ENCODE measurements at regions not wholly inside any gene's neighbourhood (a gene's known extent, or its start where the extent isn't known, plus 50 kb on each side); places are given as distances from the start of the nearest gene placed in this dataset.

GRCh38 chr5:173743641-173744343 lies 127.3 kb upstream of the BOD1 start (continued):
- TF ChIP-seq USF1 (CRISPR knock-in tag; IDR thresholded peaks at IDR 0.05) = no peak
- no peak for TF ChIP-seq OVOL2 (CRISPR knock-in tag; IDR thresholded peaks at IDR 0.05; ENCODE audit: borderline replicate concordance)
- TF ChIP-seq MAX (CRISPR knock-in tag; IDR thresholded peaks at IDR 0.05) = no peak
- TF ChIP-seq, protein P1, sequence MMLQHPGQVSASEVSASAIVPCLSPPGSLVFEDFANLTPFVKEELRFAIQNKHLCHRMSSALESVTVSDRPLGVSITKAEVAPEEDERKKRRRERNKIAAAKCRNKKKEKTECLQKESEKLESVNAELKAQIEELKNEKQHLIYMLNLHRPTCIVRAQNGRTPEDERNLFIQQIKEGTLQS (CRISPR knock-in tag; conservative IDR thresholded peaks at IDR 0.05) = no peak
- no peak for TF ChIP-seq CBFB (CRISPR knock-in tag; IDR thresholded peaks at IDR 0.05; ENCODE audit: low read depth)
- TF ChIP-seq ZNF416 (CRISPR knock-in tag; IDR thresholded peaks at IDR 0.05) = no peak
- no peak for TF ChIP-seq E2F4 (CRISPR knock-in tag; IDR thresholded peaks at IDR 0.05; ENCODE audit: borderline replicate concordance, low read depth)
- no peak for TF ChIP-seq GRHL2 (CRISPR knock-in tag; IDR thresholded peaks at IDR 0.05; ENCODE audit: insufficient replicate concordance, severe bottlenecking)
- TF ChIP-seq NFYB (CRISPR knock-in tag; conservative IDR thresholded peaks at IDR 0.05; ENCODE audit: low read depth) = no peak

- H3K36me3 Mint-ChIP-seq = 0 out of 2 replicates have a peak, but pooled peaks cover 5% of the 10 kb centered on the region
- peaks cover 47% of the 10 kb centered on the region for H3K4me1 Mint-ChIP-seq
- H3K27me3 Mint-ChIP-seq (ENCODE audit: low read depth) = no peaks in the 10 kb centered on the region; the same call in 1 of the 2 replicates
- CTCF ChIA-PET = interaction anchor here (0.6 to 1.7 kb wide), 3 partner anchors 98 to 168 kb away, joined by 3 to 8 read pairs (median 5); no protein-coding TSS in a partner anchor
- POLR2A ChIA-PET = interaction anchor here (0.8 kb wide), 1 partner anchor 9 kb away, joined by 4 read pairs; no protein-coding TSS in a partner anchor
- peak overlapping the region; percentile 81 for H3K27ac Mint-ChIP-seq
- H3K4me3 Mint-ChIP-seq = peak overlapping the region; percentile 28
- peaks cover 5% of the 10 kb centered on the region for H3K9me3 Mint-ChIP-seq
- TF ChIP-seq SMAD3 (CRISPR knock-in tag; IDR thresholded peaks at IDR 0.05; ENCODE audit: borderline replicate concordance) = no peak
- TF ChIP-seq, protein P2, sequence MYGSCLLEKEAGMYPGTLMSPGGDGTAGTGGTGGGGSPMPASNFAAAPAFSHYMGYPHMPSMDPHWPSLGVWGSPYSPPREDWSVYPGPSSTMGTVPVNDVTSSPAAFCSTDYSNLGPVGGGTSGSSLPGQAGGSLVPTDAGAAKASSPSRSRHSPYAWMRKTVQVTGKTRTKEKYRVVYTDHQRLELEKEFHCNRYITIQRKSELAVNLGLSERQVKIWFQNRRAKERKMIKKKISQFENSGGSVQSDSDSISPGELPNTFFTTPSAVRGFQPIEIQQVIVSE (CRISPR knock-in tag; IDR thresholded peaks at IDR 0.05; ENCODE audit: borderline replicate concordance) = no peak
- TF ChIP-seq, protein P1 (CRISPR knock-in tag; conservative IDR thresholded peaks at IDR 0.05) = no peak
- no peak for TF ChIP-seq NR2C2 (CRISPR knock-in tag; IDR thresholded peaks at IDR 0.05)
- no peak for TF ChIP-seq AFF4 (CRISPR knock-in tag; IDR thresholded peaks at IDR 0.05; ENCODE audit: borderline replicate concordance)
- TF ChIP-seq SP1 (CRISPR knock-in tag; conservative IDR thresholded peaks at IDR 0.05) = no peak
- TF ChIP-seq, protein P3, sequence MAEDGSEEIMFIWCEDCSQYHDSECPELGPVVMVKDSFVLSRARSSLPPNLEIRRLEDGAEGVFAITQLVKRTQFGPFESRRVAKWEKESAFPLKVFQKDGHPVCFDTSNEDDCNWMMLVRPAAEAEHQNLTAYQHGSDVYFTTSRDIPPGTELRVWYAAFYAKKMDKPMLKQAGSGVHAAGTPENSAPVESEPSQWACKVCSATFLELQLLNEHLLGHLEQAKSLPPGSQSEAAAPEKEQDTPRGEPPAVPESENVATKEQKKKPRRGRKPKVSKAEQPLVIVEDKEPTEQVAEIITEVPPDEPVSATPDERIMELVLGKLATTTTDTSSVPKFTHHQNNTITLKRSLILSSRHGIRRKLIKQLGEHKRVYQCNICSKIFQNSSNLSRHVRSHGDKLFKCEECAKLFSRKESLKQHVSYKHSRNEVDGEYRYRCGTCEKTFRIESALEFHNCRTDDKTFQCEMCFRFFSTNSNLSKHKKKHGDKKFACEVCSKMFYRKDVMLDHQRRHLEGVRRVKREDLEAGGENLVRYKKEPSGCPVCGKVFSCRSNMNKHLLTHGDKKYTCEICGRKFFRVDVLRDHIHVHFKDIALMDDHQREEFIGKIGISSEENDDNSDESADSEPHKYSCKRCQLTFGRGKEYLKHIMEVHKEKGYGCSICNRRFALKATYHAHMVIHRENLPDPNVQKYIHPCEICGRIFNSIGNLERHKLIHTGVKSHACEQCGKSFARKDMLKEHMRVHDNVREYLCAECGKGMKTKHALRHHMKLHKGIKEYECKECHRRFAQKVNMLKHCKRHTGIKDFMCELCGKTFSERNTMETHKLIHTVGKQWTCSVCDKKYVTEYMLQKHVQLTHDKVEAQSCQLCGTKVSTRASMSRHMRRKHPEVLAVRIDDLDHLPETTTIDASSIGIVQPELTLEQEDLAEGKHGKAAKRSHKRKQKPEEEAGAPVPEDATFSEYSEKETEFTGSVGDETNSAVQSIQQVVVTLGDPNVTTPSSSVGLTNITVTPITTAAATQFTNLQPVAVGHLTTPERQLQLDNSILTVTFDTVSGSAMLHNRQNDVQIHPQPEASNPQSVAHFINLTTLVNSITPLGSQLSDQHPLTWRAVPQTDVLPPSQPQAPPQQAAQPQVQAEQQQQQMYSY (CRISPR knock-in tag; IDR thresholded peaks at IDR 0.05) = no peak
- TF ChIP-seq USF1 (CRISPR knock-in tag; IDR thresholded peaks at IDR 0.05) = no peak
- DNase-seq (ENCODE audit: low spot score) (no peak), ATAC-seq (peak; percentile 56)
These were observed 128.1 kb upstream of the BOD1 start for GRCh38 chr5:173744551-173744950.

Data from WTC11 (cell line).